SU-DHL-6 (cell line): ENCODE measurements at regions not wholly inside any gene's neighbourhood (a gene's known extent, or its start where the extent isn't known, plus 50 kb on each side); places are given as distances from the start of the nearest gene placed in this dataset.

ENCODE experiments used
- EZH2phosphoT487 ChIP-seq: fragments of 200-600 bp; sonication (generic), shearing (Covaris generic); conservative IDR thresholded peaks from 2 replicates; pipeline ENCODE4 v1.6.1; 2018; ENCODE audit warnings: mild to moderate bottlenecking, antibody characterized with exemption, low read length, moderate library complexity, mixed read lengths
- TF ChIP-seq, protein P1 (sequence below): fragments of 200-600 bp; sonication (generic); IDR thresholded peaks from one replicate; pipeline ENCODE4 v1.5.1; 2017; ENCODE audit warnings: antibody characterized with exemption, mild to moderate bottlenecking, low read length, moderate library complexity; ENCODE audit not compliant: insufficient read depth, poor library complexity, severe bottlenecking

DNA sequence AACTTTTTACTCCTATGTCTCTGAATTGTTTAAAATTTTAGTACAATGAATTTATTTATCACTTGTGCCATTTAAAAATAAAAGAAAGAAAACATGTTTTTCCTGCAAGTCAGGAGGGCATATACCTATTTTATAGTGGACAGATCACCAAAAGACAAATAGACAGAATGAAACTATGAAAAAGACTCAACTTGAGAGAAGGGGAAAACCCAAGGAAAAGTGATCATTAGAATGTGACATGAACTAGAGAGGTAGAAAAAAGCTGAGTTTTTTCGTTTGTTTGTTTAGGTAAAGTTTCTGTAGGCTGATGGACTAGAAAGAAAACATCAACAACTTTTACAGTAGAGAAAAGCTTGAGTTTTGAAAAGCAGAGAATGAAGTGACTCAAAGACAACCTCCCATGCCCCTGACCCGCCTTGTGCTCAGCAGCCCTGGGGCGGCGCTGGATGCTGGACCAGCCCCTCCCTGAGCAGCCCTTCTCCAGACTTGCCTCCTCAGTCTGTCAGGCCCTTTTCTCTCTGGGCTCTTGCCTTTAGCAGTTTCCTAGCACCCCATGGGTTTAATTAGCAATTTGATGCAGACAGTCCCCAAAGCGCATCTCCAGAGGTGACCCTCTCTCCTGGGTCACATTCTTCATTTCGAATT lies 95.1 kb upstream of the ARID2 start:
- TF ChIP-seq, protein P1, sequence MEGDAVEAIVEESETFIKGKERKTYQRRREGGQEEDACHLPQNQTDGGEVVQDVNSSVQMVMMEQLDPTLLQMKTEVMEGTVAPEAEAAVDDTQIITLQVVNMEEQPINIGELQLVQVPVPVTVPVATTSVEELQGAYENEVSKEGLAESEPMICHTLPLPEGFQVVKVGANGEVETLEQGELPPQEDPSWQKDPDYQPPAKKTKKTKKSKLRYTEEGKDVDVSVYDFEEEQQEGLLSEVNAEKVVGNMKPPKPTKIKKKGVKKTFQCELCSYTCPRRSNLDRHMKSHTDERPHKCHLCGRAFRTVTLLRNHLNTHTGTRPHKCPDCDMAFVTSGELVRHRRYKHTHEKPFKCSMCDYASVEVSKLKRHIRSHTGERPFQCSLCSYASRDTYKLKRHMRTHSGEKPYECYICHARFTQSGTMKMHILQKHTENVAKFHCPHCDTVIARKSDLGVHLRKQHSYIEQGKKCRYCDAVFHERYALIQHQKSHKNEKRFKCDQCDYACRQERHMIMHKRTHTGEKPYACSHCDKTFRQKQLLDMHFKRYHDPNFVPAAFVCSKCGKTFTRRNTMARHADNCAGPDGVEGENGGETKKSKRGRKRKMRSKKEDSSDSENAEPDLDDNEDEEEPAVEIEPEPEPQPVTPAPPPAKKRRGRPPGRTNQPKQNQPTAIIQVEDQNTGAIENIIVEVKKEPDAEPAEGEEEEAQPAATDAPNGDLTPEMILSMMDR: no peak
- no peak for TF ChIP-seq EZH2phosphoT487
